GM12891 (cell line): ENCODE measurements at regions not wholly inside any gene's neighbourhood (a gene's known extent, or its start where the extent isn't known, plus 50 kb on each side); places are given as distances from the start of the nearest gene placed in this dataset.

Experiments
- POLR2A ChIP-seq: IDR thresholded peaks from 2 replicates; pipeline ENCODE4 v1.6.1; 2011; ENCODE audit warnings: low read depth, low read length, control low read depth
- POLR2AphosphoS5 ChIP-seq: IDR thresholded peaks from 2 replicates; pipeline ENCODE4 v1.6.1; 2011; ENCODE audit warnings: low read depth, low read length, control low read depth
- SPI1 ChIP-seq: IDR thresholded peaks from 2 replicates; pipeline ENCODE4 v1.6.1; 2011; ENCODE audit warnings: low read depth, low read length, control low read depth

DNA sequence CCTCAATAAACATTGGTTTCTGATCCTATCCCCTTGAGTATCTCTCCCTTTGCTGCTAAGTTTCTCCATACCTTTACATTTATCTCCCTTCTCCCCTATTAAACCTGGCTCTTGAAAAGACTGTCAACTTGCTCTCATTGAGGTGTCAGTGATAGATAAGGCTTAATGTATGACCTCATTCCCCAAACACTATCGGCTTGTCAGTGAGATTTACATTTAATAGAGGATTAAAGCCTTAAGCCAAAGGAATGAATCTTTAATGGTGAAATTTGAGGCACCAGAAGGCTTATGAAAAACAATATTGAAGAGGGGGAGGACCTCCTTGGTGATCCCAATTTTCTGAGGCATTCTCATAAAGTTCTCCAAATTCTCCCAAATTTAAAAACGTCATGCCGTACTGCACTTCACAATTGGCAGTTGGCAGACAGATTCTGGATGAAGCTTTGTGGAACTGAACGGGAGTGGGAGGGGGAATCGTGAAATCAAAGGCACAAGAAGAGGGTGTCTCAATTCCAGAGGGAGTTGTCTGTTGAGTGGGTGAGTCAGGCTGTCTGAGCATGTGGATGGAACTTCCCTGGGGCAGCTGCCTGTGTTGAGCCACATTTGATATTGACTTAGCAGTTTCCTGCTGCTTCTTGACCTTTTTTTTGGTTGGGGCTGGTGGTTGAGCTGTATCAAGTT, 478.8 kb downstream of the NPIPA7 start:
- no peak for TF ChIP-seq POLR2A
- no peak for TF ChIP-seq POLR2AphosphoS5
- TF ChIP-seq SPI1, result no peak
